ENCODE measurements at regions not wholly inside any gene's neighbourhood (a gene's known extent, or its start where the extent isn't known, plus 50 kb on each side); places are given as distances from the start of the nearest gene placed in this dataset.

- TF ChIP-seq FOXP2 (optimal IDR thresholded peaks at IDR 0.05; ENCODE audit: borderline replicate concordance, extremely low read depth, extremely low read length, insufficient read depth): no peak
- TF ChIP-seq TAF1 (IDR thresholded peaks at IDR 0.05; ENCODE audit: borderline replicate concordance, insufficient read depth, low read length): no peak
- no peak for TF ChIP-seq REST (IDR thresholded peaks at IDR 0.05; ENCODE audit: insufficient read depth in 1 of 2, low read depth in 2 of 2, low read length in 2 of 2)
- TF ChIP-seq SIN3A (IDR thresholded peaks at IDR 0.05; ENCODE audit: borderline replicate concordance, insufficient read depth, low read length): no peak
- no peak for TF ChIP-seq POLR2AphosphoS5 (IDR thresholded peaks at IDR 0.05; ENCODE audit: low read depth, low read length)
These were observed 701.2 kb upstream of the FBXO33 start for GRCh38 chr14:40133463-40133862.

- TF ChIP-seq FOXP2 (optimal IDR thresholded peaks at IDR 0.05; ENCODE audit: borderline replicate concordance, extremely low read depth, extremely low read length, insufficient read depth): no peak
- no peak for TF ChIP-seq POLR2AphosphoS5 (IDR thresholded peaks at IDR 0.05; ENCODE audit: low read depth, low read length)
- TF ChIP-seq SIN3A (IDR thresholded peaks at IDR 0.05; ENCODE audit: borderline replicate concordance, insufficient read depth, low read length): no peak
- TF ChIP-seq REST (IDR thresholded peaks at IDR 0.05; ENCODE audit: insufficient read depth in 1 of 2, low read depth in 2 of 2, low read length in 2 of 2): no peak
These were observed 696.9 kb upstream of the FBXO33 start for GRCh38 chr14:40129159-40129558.

- TF ChIP-seq FOXP2 (optimal IDR thresholded peaks at IDR 0.05; ENCODE audit: borderline replicate concordance, extremely low read depth, extremely low read length, insufficient read depth) (no peak), REST (IDR thresholded peaks at IDR 0.05; ENCODE audit: insufficient read depth in 1 of 2, low read depth in 2 of 2, low read length in 2 of 2) (no peak), POLR2AphosphoS5 (IDR thresholded peaks at IDR 0.05; ENCODE audit: low read depth, low read length) (no peak), SIN3A (IDR thresholded peaks at IDR 0.05; ENCODE audit: borderline replicate concordance, insufficient read depth, low read length) (no peak), TAF1 (IDR thresholded peaks at IDR 0.05; ENCODE audit: borderline replicate concordance, insufficient read depth, low read length) (no peak)
These were observed 691.6 kb upstream of the FBXO33 start for GRCh38 chr14:40123816-40124215.

- TF ChIP-seq POLR2AphosphoS5 (IDR thresholded peaks at IDR 0.05; ENCODE audit: low read depth, low read length) (no peak), SIN3A (IDR thresholded peaks at IDR 0.05; ENCODE audit: borderline replicate concordance, insufficient read depth, low read length) (no peak), FOXP2 (optimal IDR thresholded peaks at IDR 0.05; ENCODE audit: borderline replicate concordance, extremely low read depth, extremely low read length, insufficient read depth) (no peak), TAF1 (IDR thresholded peaks at IDR 0.05; ENCODE audit: borderline replicate concordance, insufficient read depth, low read length) (no peak), REST (IDR thresholded peaks at IDR 0.05; ENCODE audit: insufficient read depth in 1 of 2, low read depth in 2 of 2, low read length in 2 of 2) (no peak)
These were observed 690.9 kb upstream of the FBXO33 start for GRCh38 chr14:40122968-40123648.

Measured in PFSK-1 (cell line).